Keratinocyte (primary cell): ENCODE measurements at regions not wholly inside any gene's neighbourhood (a gene's known extent, or its start where the extent isn't known, plus 50 kb on each side); places are given as distances from the start of the nearest gene placed in this dataset.

ENCODE experiments used
- CTCF ChIP-seq, 3 experiments: IDR thresholded peaks in 1 of 3; conservative IDR thresholded peaks in 1 of 3; optimal IDR thresholded peaks in 1 of 3; 2 replicates in 2 of 3; 3 replicates in 1 of 3; pipeline versions ENCODE3 to v1.5.1; 2011; ENCODE audit warnings: low read length in 3 of 3, mild to moderate bottlenecking in 3 of 3, moderate library complexity in 2 of 3, control low read depth in 1 of 3, inconsistent platforms in 1 of 3; ENCODE audit not compliant: insufficient read depth in 2 of 3; ENCODE audit errors: extremely low read depth in 1 of 3
- EZH2 ChIP-seq: IDR thresholded peaks from one replicate; pipeline ENCODE4 v1.6.1; 2012; ENCODE audit warnings: inconsistent platforms, mild to moderate bottlenecking, low read length, moderate library complexity

- TF ChIP-seq CTCF (optimal IDR thresholded peaks at IDR 0.05 in 1 of 3, IDR thresholded peaks at IDR 0.05 in 1 of 3, conservative IDR thresholded peaks at IDR 0.05 in 1 of 3; ENCODE audit: extremely low read depth in 1 of 3, insufficient read depth in 2 of 3, low read length in 3 of 3) (no peak), EZH2 (no peak)
These were observed 120.5 kb upstream of the ASCC3 start for GRCh38 chr6:101001607-101002006.
